ENCODE measurements at regions not wholly inside any gene's neighbourhood (a gene's known extent, or its start where the extent isn't known, plus 50 kb on each side); places are given as distances from the start of the nearest gene placed in this dataset.

GRCh38 chr17:56011406-56012131 is 141.7 kb upstream of the ANKFN1 start:
- H3K9me3 ChIP-seq = peaks cover 0 to 3% (median 0%) of the 10 kb centered on the region in 4 donors
- H3K27ac ChIP-seq (replicated peaks in 1 of 4) = no peak overlapping the region
- H3K4me1 ChIP-seq = no peaks in the 10 kb centered on the region
- no peaks in the 10 kb centered on the region for H3K36me3 ChIP-seq
- intact Hi-C loops (cut with DNase I) = no loop called here
- H3K4me3 ChIP-seq = no peak overlapping the region
- TF ChIP-seq, protein P1, sequence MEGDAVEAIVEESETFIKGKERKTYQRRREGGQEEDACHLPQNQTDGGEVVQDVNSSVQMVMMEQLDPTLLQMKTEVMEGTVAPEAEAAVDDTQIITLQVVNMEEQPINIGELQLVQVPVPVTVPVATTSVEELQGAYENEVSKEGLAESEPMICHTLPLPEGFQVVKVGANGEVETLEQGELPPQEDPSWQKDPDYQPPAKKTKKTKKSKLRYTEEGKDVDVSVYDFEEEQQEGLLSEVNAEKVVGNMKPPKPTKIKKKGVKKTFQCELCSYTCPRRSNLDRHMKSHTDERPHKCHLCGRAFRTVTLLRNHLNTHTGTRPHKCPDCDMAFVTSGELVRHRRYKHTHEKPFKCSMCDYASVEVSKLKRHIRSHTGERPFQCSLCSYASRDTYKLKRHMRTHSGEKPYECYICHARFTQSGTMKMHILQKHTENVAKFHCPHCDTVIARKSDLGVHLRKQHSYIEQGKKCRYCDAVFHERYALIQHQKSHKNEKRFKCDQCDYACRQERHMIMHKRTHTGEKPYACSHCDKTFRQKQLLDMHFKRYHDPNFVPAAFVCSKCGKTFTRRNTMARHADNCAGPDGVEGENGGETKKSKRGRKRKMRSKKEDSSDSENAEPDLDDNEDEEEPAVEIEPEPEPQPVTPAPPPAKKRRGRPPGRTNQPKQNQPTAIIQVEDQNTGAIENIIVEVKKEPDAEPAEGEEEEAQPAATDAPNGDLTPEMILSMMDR (IDR thresholded peaks at IDR 0.05) = no peak
- no peak for TF ChIP-seq POLR2A (IDR thresholded peaks at IDR 0.05; ENCODE audit: low read depth)
- no peak for TF ChIP-seq EP300 (IDR thresholded peaks at IDR 0.05)
- TF ChIP-seq POLR2AphosphoS5 (IDR thresholded peaks at IDR 0.05) = no peak
- H3K27me3 ChIP-seq = no peaks in the 10 kb centered on the region
- WGBS = 82% methylated on average over 4 of the region's 4 CpGs
- peak; percentile 34 for DNase-seq (ENCODE audit: extremely low spot score)

GRCh38 chr17:56018211-56018610 is 135.1 kb upstream of the ANKFN1 start:
- intact Hi-C loops (cut with DNase I) = no loop called here
- Histone ChIP-seq H3K27me3 (no peaks in the 10 kb centered on the region), H3K4me3 (no peak overlapping the region), H3K9me3 (no peaks in the 10 kb centered on the region), H3K36me3 (no peaks in the 10 kb centered on the region), H3K27ac (replicated peaks in 1 of 4) (no peak overlapping the region), H3K4me1 (no peaks in the 10 kb centered on the region)
- TF ChIP-seq POLR2A (IDR thresholded peaks at IDR 0.05; ENCODE audit: low read depth) = no peak
- TF ChIP-seq EP300 (IDR thresholded peaks at IDR 0.05) = no peak
- TF ChIP-seq, protein P1 (IDR thresholded peaks at IDR 0.05) = no peak
- TF ChIP-seq POLR2AphosphoS5 (IDR thresholded peaks at IDR 0.05) = no peak
- 72% methylated on average over 3 of the region's 3 CpGs for WGBS
- DNase-seq (ENCODE audit: extremely low spot score) = peak; percentile 10

DNA sequence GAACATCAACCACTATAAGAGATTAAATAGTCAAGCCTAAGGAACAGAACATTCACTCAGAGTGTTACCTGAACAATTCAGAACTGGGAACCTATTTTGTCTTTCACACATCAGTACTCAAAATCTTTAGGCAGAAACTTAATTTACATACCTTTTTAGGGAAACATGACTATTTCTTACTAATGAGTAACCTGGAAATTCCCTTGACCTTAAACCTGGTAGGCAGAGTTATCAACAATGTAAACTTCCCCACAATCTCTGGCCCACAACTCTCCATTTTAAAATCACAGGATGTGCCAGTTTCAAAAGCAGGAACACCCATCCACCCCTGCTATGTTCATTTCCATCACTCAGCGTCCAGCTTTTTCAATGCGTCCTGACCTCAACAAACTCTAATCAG is 132.9 kb upstream of the ANKFN1 start:
- Histone ChIP-seq H3K4me3 (no peak overlapping the region), H3K27ac (replicated peaks in 1 of 4) (no peak overlapping the region), H3K4me1 (no peaks in the 10 kb centered on the region)

DNA sequence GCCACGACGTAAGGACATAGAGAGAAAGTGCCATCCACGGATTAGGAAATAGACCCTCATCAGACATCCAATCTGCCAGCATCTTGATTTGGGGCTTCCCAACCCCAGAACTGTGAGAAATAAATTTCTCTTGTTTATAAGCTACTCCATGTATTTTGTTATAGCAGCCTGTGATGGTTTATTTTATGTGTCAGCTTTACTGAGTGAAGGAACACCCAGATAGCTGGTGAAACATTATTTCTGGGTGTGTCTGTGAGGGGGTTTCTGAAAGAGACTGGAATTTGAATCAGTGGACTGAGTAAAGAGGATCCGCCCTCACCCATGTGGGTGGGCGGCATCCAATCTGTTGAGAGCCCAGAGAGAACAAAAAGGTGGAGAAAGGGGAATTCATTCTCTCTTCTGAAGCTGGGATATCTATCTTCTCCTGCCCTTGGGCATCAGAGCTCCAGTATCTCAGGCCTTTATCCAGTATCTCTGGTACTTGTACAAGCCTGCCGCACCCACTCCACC is 131.5 kb upstream of the ANKFN1 start:
- H3K27ac ChIP-seq (replicated peaks in 1 of 4) = no peak overlapping the region
- H3K9me3 ChIP-seq = no peaks in the 10 kb centered on the region
- 93% methylated on average over 6 of the region's 6 CpGs for WGBS
- intact Hi-C loops (cut with DNase I) = no loop called here
- H3K4me3 ChIP-seq = no peak overlapping the region
- no peaks in the 10 kb centered on the region for H3K4me1 ChIP-seq
- TF ChIP-seq, protein P1 (IDR thresholded peaks at IDR 0.05) = no peak
- TF ChIP-seq EP300 (IDR thresholded peaks at IDR 0.05) (no peak), POLR2A (IDR thresholded peaks at IDR 0.05; ENCODE audit: low read depth) (no peak), POLR2AphosphoS5 (IDR thresholded peaks at IDR 0.05) (no peak)
- no peaks in the 10 kb centered on the region for H3K27me3 ChIP-seq
- DNase-seq (ENCODE audit: extremely low spot score) = peak; percentile 62
- no peaks in the 10 kb centered on the region for H3K36me3 ChIP-seq

More for the DNA sequence above, 132.9 kb upstream of the ANKFN1 start:
- 69% methylated on average over 2 of the region's 2 CpGs for WGBS
- Histone ChIP-seq H3K27me3 (no peaks in the 10 kb centered on the region), H3K36me3 (no peaks in the 10 kb centered on the region), H3K9me3 (no peaks in the 10 kb centered on the region)
- intact Hi-C loops (cut with DNase I) = no loop called here
- TF ChIP-seq, protein P1 (IDR thresholded peaks at IDR 0.05) = no peak
- no peak for TF ChIP-seq POLR2A (IDR thresholded peaks at IDR 0.05; ENCODE audit: low read depth)
- TF ChIP-seq POLR2AphosphoS5 (IDR thresholded peaks at IDR 0.05) = no peak
- TF ChIP-seq EP300 (IDR thresholded peaks at IDR 0.05) = no peak
- no peak for DNase-seq (ENCODE audit: extremely low spot score)
